ENCODE measurements at regions not wholly inside any gene's neighbourhood (a gene's known extent, or its start where the extent isn't known, plus 50 kb on each side); places are given as distances from the start of the nearest gene placed in this dataset.

DNA sequence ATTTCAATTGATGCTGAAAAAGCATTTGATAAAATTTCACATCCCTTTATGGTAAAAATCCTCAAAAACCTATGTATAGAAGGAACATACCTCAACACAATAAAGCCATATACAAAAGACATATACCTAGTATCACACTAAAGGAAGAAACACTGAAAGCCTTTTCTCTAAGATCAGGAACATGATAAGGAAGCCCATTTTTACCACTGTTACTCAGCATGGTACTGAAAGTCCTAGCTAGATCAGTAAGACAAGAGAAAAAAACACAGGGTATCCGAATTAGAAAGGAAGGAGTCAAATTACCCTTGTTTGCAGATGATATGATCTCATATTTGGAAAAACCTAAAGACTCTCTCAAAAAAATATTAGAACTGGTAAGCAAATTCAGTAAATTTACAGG, 350.2 kb upstream of the PDE4D start:
- no peak for DNase-seq

GRCh38 chr5:60232036-60232795, 338.7 kb upstream of the PDE4D start:
- no peak for DNase-seq

- no peak for DNase-seq
Measured at GRCh38 chr5:60230456-60230855, 336.9 kb upstream of the PDE4D start.

DNA sequence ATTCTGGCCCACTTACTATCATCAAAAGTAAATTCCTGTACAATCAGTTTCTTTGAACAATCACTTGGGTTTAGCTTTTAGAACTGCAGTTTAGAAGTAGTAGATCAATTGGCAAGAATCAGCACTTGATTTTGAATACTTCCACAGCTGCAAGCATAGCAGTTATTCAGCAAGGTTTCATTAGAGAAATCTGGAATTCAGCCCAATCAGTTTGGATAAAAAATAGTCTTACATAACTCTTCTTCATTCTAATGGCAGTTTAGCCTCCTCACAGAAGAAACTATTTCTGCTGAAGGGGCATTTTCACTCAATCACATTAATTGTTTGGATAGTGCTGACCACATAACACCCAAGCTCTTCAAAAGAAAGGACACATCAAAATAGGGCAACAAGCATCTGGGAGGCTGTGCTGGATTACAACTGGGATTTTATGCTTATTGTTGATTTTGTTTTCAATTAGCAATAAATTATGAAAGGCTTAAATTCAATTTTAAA, 336.2 kb upstream of the PDE4D start:
- DNase-seq, result no peak

DNA sequence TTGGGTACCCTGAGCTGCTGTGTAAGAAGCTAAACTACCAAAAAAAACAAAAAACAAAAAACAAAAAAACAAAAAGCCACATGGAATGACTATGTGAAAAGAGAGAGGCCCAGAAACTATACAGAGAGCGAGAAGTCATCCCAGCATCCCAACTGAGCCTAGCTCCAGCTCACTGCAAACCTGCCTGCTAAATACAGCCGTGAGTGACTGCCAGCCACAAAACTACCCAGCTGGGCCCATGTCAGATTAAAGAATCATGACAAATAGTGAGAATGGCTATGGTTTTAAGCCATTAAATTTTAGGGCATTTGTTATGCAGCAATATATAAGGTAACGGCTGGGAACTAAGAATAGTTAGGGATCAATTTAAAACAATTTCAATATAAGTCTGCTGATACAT, 335.1 kb upstream of the PDE4D start:
- DNase-seq, result no peak

GRCh38 chr5:60226128-60226527, 332.6 kb upstream of the PDE4D start:
- DNase-seq, result no peak

- DNase-seq, result no peak
Measured at GRCh38 chr5:60223342-60223741, 329.8 kb upstream of the PDE4D start.

DNA sequence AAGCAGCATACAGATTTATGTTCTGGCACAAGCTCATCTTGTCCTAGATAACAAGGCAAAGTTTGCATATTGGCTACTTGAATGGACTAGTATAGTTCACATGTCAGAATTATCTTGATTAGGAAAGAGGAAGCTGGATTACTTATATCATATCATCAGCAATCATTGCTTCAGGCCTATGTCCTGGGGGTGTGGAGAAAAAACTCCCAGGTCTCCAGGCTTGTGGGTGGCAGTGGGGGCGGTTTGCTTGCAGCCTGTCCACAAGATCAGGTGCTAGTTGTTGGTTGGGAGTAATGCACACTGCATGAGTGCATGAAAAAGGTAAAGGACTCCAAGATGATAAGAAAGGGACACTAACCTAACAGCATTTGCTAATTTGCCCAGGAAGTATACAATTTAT, 326.4 kb upstream of the PDE4D start:
- no peak for DNase-seq

DNA sequence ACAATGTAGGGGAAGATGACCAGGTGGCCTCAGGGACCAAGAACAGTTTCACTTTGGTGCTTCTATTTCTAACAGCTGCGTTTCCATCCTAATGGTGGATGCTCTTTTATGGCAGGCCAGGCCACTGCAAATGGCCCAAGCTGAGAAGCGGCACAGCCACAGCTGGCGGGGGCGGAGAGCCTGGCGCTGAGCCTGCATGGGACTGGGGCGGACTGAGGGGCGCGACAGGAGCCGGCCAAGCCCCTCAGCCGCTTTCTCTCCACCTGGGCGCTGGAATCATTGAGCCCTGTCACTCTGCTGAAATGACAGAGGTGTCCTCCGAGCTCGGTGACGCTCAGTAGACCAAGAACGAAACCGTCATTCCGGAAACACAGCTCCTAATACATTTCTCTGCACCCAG, 317.3 kb upstream of the PDE4D start:
- DNase-seq, result no peak

GRCh38 chr5:60209146-60209840, 315.8 kb upstream of the PDE4D start:
- DNase-seq, result no peak

DNA sequence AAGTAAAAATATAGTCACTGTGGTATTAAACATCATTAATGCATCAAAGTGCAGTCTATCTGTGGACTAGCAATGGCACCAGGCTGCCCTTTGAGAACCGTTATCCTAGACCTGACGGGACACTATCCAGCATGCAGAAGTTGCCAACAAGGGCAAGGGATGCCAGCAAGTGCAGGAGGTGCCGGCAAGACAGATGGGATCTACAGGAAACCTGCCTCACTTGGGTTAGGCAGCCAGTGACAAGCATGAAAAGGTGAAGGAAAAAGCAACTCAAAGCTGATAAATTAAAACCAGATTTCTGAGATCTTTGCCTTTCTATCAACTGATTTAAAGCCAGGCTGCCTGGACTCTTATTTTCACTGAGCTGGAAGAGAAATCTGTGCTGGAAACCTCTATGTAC, 315.2 kb upstream of the PDE4D start:
- DNase-seq, result no peak

DNA sequence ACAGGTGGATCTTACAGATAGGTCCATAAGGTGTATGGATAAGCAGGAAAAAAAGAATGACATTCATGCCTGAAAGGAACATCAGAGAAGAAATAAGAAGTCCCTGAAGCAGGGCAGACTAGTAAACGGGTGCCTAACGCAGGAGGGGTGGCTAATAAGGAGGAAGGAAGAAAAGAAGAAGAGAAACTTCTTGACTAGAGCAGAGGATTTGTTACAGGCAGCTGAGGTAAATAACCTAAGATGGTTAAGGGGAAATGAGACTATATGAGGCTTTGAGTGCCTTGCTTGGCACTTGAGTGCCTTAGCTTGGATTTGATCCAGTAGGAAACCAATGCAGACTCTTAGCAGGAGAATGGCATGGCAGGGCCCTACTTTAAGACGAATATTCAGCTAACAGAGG, 313.5 kb upstream of the PDE4D start:
- no peak for DNase-seq

- DNase-seq, result no peak
Measured at GRCh38 chr5:60206234-60206633, 312.7 kb upstream of the PDE4D start.

DNA sequence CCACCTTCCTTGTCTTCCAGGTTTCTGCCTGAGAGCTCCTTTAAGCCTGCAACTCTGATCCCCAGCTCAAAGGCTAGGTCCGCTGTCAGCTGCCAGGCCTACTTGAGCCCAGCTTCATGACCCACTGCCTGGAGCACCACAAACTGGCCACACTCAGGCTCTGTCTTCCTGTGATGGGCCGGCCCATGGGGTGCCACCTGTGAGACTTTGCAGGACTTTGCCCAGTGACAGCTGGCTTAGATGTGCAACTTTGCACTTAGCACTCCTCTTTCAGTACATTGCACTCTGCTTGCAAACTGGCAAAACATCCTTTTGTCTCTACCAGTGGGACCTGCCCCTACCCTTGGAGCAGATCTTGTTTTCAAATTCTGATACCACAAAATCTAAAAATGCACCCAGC, 311.5 kb upstream of the PDE4D start:
- no peak for DNase-seq

GRCh38 chr5:60196385-60197113, 303.0 kb upstream of the PDE4D start:
- no peak for DNase-seq

- DNase-seq, result no peak
Measured at GRCh38 chr5:60195551-60195950, 302.0 kb upstream of the PDE4D start.

DNA sequence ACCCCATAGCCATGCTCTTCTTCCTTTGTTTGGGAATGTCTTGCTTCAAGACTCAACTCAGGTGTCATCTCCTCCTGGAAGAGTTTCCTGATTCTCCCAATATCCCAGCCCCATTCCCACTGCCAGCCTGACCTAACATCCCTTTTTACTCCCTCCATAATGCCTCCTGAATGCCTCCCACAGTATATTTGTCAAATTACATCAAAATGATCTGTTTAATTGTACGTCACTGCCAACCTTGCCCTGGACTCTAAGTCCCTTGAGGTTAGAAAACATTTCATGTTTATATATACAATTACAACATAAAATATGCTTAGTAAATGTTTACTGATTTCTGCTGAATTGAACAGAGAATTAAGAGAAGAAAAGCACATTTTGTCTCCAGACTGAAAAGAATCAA, 301.6 kb upstream of the PDE4D start:
- no peak for DNase-seq

- no peak for DNase-seq
Measured at GRCh38 chr5:60185231-60186099, 291.9 kb upstream of the PDE4D start.

- no peak for DNase-seq
Measured at GRCh38 chr5:60184606-60185005, 291.1 kb upstream of the PDE4D start.

DNA sequence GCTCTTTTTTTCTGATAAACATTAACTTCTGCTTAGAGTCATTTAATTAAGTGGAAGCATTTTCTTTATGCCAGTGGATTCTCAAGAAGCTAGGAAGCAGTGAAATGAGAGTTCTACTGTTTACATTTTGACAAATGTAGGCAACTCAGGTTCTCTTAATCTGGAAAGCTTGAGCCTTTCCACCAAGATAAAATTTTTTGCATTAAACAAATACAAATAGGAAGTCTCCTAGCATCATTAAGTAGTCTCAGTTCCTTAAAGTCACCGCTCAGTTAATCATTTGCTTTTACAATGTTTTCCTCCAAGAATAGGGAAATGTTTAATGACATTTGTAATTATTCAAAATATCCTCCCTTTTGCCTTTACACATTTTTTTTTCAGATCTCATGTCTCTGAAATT, 290.4 kb upstream of the PDE4D start:
- DNase-seq, result no peak

DNA sequence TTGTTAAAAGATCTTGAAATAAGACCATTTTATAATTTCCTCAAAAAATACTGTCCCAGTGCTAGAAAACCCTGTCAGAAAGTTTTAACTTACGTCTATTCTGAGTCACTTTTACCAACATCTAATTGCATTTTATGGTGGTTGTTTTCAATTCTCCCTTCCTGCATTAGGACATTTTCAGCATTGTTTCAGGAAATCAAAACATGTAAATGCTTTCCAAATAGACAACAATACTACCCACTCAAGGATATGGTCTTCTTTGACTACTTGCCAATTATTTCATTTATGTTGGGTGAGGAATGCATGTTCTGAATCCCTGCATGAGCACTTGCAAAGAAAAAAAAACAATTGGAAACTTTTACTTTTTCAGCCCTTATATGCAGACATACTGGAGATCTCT, 284.6 kb upstream of the PDE4D start:
- no peak for DNase-seq

- DNase-seq, result no peak
Measured at GRCh38 chr5:60177596-60177995, 284.1 kb upstream of the PDE4D start.

DNA sequence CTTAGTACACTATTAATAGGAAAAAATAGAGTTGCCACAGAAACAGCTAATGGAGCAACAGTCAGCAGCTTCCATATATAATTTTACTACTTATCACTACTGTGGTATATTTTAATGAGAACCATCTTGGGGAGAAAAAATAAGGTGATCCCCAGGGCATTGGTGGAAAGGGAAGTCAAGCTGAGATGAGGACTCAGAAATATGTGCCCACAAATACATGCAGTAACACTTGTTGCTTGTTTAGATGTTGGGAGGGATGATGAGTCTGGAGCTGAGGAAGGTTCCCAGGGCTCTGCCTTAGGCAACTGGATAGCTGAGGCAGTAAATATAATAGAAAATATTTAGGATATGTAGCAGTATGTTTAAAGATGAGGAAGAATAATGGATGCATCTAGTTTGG, 280.1 kb upstream of the PDE4D start:
- no peak for DNase-seq

Data from NCI-H1048 (cell line).